ENCODE measurements at regions not wholly inside any gene's neighbourhood (a gene's known extent, or its start where the extent isn't known, plus 50 kb on each side); places are given as distances from the start of the nearest gene placed in this dataset.

DNA sequence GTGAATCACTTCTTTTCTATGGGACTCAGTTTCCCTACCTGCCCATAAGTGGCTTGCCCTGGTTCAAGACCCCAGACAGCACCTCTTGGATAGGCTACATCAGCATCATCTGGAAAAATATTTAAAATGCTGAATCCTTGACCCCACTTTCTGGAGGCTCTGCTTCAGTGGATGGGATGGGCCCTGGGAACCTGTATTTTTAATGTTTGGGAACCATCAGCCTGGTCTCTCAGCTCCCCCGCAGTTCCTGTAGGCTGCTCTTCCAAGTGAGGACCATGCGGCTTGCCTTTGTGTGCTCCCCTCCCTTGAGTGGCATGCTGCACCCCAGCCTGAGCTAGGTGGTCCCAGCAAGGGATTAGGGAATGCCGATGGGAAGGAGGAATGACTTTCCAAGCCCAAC lies 68.3 kb upstream of the CRHR1 start (continued):
- no peak for TF ChIP-seq ZNF350 (CRISPR knock-in tag; IDR thresholded peaks at IDR 0.05; ENCODE audit: borderline replicate concordance, low read depth)
- TF ChIP-seq REPIN1 (CRISPR knock-in tag; IDR thresholded peaks at IDR 0.05; ENCODE audit: borderline replicate concordance, low read depth) = no peak
- TF ChIP-seq, protein P1, sequence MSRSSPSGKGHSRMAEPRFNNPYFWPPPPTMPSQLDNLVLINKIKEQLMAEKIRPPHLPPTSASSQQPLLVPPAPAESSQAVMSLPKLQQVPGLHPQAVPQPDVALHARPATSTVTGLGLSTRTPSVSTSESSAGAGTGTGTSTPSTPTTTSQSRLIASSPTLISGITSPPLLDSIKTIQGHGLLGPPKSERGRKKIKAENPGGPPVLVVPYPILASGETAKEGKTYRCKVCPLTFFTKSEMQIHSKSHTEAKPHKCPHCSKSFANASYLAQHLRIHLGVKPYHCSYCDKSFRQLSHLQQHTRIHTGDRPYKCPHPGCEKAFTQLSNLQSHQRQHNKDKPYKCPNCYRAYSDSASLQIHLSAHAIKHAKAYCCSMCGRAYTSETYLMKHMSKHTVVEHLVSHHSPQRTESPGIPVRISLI (CRISPR knock-in tag; IDR thresholded peaks at IDR 0.05; ENCODE audit: borderline replicate concordance) = no peak
- TF ChIP-seq, protein P2, sequence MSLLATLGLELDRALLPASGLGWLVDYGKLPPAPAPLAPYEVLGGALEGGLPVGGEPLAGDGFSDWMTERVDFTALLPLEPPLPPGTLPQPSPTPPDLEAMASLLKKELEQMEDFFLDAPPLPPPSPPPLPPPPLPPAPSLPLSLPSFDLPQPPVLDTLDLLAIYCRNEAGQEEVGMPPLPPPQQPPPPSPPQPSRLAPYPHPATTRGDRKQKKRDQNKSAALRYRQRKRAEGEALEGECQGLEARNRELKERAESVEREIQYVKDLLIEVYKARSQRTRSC (CRISPR knock-in tag; IDR thresholded peaks at IDR 0.05; ENCODE audit: low read depth) = no peak
- no peak for TF ChIP-seq ZC3H13 (CRISPR knock-in tag; IDR thresholded peaks at IDR 0.05)

- CTCF ChIA-PET (ENCODE audit: low intra/inter-chr PET ratio, low total read pairs) = no interaction called here
- BruUV-seq (replicated peaks) = no TSS peak
- Histone ChIP-seq H2AFZ (ENCODE audit: low read length) (no peak overlapping the region), H3K9ac (ENCODE audit: insufficient read depth, low read depth, low read length) (no peak overlapping the region), H3K4me1 (ENCODE audit: insufficient read depth, low read length) (no peaks in the 10 kb centered on the region), H3K27ac (ENCODE audit: extremely low read length, insufficient read depth, low read length) (no peak overlapping the region), H3K4me2 (ENCODE audit: low read depth, low read length) (no peak overlapping the region), H4K20me1 (ENCODE audit: insufficient read depth, low read length) (no peaks in the 10 kb centered on the region), H3K36me3 (replicated peaks in 1 of 2; ENCODE audit: control insufficient read depth in 1 of 2, insufficient read depth in 2 of 2, low read length in 2 of 2) (no peaks in the 10 kb centered on the region), H3K79me2 (ENCODE audit: insufficient read depth, low read length) (no peaks in the 10 kb centered on the region), H3K4me3 (replicated peaks in 1 of 3; ENCODE audit: insufficient read depth in 1 of 3, low read depth in 2 of 3, low read length in 3 of 3) (no peak overlapping the region), H3K27me3 (ENCODE audit: control insufficient read depth in 1 of 2, insufficient read depth in 2 of 2, low read length in 2 of 2) (peaks cover 0 to 49% of the 10 kb centered on the region in 2 experiments), H3K9me3 (ENCODE audit: low read length) (no peaks in the 10 kb centered on the region)
- no peak for FAIRE-seq
- no peak for DNase-seq (ENCODE audit: low spot score)
- ATAC-seq = no peak
- intact Hi-C loops (cut with micrococcal nuclease; ENCODE audit: unreplicated experiment) = loop anchor here (1.0 kb wide), 1 partner anchor 15 kb away; no protein-coding TSS in a partner anchor
- POLR2A ChIA-PET = no interaction called here
- in situ Hi-C loops (cut with HindIII; ENCODE audit: extremely low pct_ligation_motif_present, low pct_unique_long_range_greater_than_20kb) = no loop called here
- 3% methylated on average over 5 of the region's 5 CpGs for WGBS (ENCODE audit: low lambda C conversion rate)
- TF ChIP-seq ZNF468 (CRISPR knock-in tag; IDR thresholded peaks at IDR 0.05) (no peak), RFX5 (IDR thresholded peaks at IDR 0.05; ENCODE audit: low read depth, low read length) (no peak), CHD2 (IDR thresholded peaks at IDR 0.05; ENCODE audit: low read depth, low read length) (no peak), SIX1 (CRISPR knock-in tag; IDR thresholded peaks at IDR 0.05; ENCODE audit: borderline replicate concordance) (no peak), DRAP1 (CRISPR knock-in tag; IDR thresholded peaks at IDR 0.05) (no peak), ZNF24 (IDR thresholded peaks at IDR 0.05) (no peak), SYNCRIP (IDR thresholded peaks at IDR 0.05; ENCODE audit: insufficient read depth, low read depth, low read length) (no peak), MEF2D (CRISPR knock-in tag; IDR thresholded peaks at IDR 0.05) (no peak), PRDM10 (CRISPR knock-in tag; IDR thresholded peaks at IDR 0.05; ENCODE audit: low read depth) (no peak), ZSCAN12 (CRISPR knock-in tag; IDR thresholded peaks at IDR 0.05) (no peak), ZMYM4 (CRISPR knock-in tag; IDR thresholded peaks at IDR 0.05) (no peak)
- TF ChIP-seq, protein P3, sequence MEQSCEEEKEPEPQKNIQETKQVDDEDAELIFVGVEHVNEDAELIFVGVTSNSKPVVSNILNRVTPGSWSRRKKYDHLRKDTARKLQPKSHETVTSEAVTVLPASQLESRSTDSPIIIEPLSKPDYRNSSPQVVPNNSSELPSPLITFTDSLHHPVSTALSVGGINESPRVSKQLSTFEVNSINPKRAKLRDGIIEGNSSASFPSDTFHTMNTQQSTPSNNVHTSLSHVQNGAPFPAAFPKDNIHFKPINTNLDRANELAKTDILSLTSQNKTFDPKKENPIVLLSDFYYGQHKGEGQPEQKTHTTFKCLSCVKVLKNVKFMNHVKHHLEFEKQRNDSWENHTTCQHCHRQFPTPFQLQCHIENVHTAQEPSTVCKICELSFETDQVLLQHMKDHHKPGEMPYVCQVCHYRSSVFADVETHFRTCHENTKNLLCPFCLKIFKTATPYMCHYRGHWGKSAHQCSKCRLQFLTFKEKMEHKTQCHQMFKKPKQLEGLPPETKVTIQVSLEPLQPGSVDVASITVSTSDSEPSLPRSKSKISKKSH (CRISPR knock-in tag; IDR thresholded peaks at IDR 0.05; ENCODE audit: borderline replicate concordance) = no peak
Measured at GRCh38 chr17:45718791-45719190, 65.3 kb upstream of the CRHR1 start.
